SU-DHL-6 (cell line): ENCODE measurements at regions not wholly inside any gene's neighbourhood (a gene's known extent, or its start where the extent isn't known, plus 50 kb on each side); places are given as distances from the start of the nearest gene placed in this dataset.

Source experiments
- EZH2phosphoT487 ChIP-seq: fragments of 200-600 bp; sonication (generic), shearing (Covaris generic); conservative IDR thresholded peaks from 2 replicates; pipeline ENCODE4 v1.6.1; 2018; ENCODE audit warnings: mild to moderate bottlenecking, antibody characterized with exemption, low read length, moderate library complexity, mixed read lengths
- TF ChIP-seq, protein P1 (sequence below): fragments of 200-600 bp; sonication (generic); IDR thresholded peaks from one replicate; pipeline ENCODE4 v1.5.1; 2017; ENCODE audit warnings: antibody characterized with exemption, mild to moderate bottlenecking, low read length, moderate library complexity; ENCODE audit not compliant: insufficient read depth, poor library complexity, severe bottlenecking

GRCh38 chr15:37586011-37586583 is 348.3 kb upstream of the TMCO5A start:
- TF ChIP-seq, protein P1, sequence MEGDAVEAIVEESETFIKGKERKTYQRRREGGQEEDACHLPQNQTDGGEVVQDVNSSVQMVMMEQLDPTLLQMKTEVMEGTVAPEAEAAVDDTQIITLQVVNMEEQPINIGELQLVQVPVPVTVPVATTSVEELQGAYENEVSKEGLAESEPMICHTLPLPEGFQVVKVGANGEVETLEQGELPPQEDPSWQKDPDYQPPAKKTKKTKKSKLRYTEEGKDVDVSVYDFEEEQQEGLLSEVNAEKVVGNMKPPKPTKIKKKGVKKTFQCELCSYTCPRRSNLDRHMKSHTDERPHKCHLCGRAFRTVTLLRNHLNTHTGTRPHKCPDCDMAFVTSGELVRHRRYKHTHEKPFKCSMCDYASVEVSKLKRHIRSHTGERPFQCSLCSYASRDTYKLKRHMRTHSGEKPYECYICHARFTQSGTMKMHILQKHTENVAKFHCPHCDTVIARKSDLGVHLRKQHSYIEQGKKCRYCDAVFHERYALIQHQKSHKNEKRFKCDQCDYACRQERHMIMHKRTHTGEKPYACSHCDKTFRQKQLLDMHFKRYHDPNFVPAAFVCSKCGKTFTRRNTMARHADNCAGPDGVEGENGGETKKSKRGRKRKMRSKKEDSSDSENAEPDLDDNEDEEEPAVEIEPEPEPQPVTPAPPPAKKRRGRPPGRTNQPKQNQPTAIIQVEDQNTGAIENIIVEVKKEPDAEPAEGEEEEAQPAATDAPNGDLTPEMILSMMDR = no peak
- no peak for TF ChIP-seq EZH2phosphoT487
